ENCODE measurements at regions not wholly inside any gene's neighbourhood (a gene's known extent, or its start where the extent isn't known, plus 50 kb on each side); places are given as distances from the start of the nearest gene placed in this dataset.

DNA sequence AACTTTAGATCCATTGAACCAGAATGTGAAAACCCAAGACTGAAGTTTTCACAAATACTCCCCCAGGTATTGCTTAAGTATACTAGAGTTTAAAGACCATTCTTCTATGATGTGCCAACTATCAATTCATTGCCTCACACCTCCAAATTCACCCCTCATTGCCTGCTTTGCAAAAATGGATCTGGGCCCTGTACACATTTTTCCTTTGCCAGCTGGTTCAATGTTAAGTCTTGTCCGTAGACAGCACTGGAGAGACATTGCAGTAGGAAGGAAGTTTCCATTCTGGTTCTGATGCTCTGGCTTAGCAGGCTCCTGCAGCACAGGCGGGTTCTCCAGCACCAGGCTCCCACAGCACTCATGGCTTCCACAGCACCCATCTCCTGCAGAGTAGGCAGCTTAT lies 130.0 kb downstream of the PROX1 start:
- H3K4me1 ChIP-seq (ENCODE audit: control insufficient read depth in 3 of 3, insufficient read depth in 3 of 3, low read length in 3 of 3), result no peaks in the 10 kb centered on the region
- no peak overlapping the region for H3K27ac ChIP-seq (ENCODE audit: low read depth, low read length)
- no peaks in the 10 kb centered on the region for H3K36me3 ChIP-seq (ENCODE audit: control insufficient read depth in 3 of 3, insufficient read depth in 3 of 3, low read length in 3 of 3)
- no peak overlapping the region for H3K4me3 ChIP-seq (ENCODE audit: low read length in 3 of 3)
- H3K27me3 ChIP-seq (ENCODE audit: control insufficient read depth in 3 of 3, insufficient read depth in 3 of 3, low read length in 3 of 3), result no peaks in the 10 kb centered on the region
- H3K9me3 ChIP-seq (ENCODE audit: control insufficient read depth in 3 of 3, low read length in 3 of 3), result peaks cover 4 to 9% (median 9%) of the 10 kb centered on the region in 3 donors
- H3K9ac ChIP-seq (ENCODE audit: low read depth in 1 of 3, low read length in 3 of 3), result no peak overlapping the region

GRCh38 chr1:214120191-214120590 lies 132.4 kb downstream of the PROX1 start:
- no peaks in the 10 kb centered on the region for H3K36me3 ChIP-seq (ENCODE audit: control insufficient read depth in 3 of 3, insufficient read depth in 3 of 3, low read length in 3 of 3)
- no peaks in the 10 kb centered on the region for H3K4me1 ChIP-seq (ENCODE audit: control insufficient read depth in 3 of 3, insufficient read depth in 3 of 3, low read length in 3 of 3)
- peaks cover 4 to 9% (median 9%) of the 10 kb centered on the region in 3 donors for H3K9me3 ChIP-seq (ENCODE audit: control insufficient read depth in 3 of 3, low read length in 3 of 3)
- H3K27ac ChIP-seq (ENCODE audit: low read depth, low read length), result no peak overlapping the region
- H3K4me3 ChIP-seq (ENCODE audit: low read length in 3 of 3), result no peak overlapping the region
- H3K9ac ChIP-seq (ENCODE audit: low read depth in 1 of 3, low read length in 3 of 3), result no peak overlapping the region
- no peaks in the 10 kb centered on the region for H3K27me3 ChIP-seq (ENCODE audit: control insufficient read depth in 3 of 3, insufficient read depth in 3 of 3, low read length in 3 of 3)

DNA sequence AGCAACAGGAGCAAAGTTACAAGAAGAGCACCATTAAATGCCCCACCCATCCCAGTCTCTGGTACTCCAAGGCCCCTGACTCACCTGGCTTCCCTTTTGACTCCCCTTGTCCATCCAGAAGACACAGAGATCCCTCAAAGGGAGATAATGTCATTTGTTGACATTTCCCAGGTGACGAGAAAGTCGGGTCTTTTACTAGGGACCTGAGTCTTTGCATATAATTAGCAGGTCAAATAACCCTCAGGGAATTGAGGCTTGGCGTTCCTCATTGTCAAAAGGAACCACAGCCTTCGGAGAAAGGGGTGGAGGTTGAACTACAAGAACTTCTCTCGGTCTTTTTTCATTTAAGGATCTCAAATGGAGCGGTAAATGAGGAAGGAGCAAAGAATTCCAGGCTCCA lies 133.2 kb downstream of the PROX1 start:
- Histone ChIP-seq H3K9me3 (ENCODE audit: control insufficient read depth in 3 of 3, low read length in 3 of 3) (peaks cover 4 to 9% (median 9%) of the 10 kb centered on the region in 3 donors), H3K4me1 (ENCODE audit: control insufficient read depth in 3 of 3, insufficient read depth in 3 of 3, low read length in 3 of 3) (no peaks in the 10 kb centered on the region), H3K27me3 (ENCODE audit: control insufficient read depth in 3 of 3, insufficient read depth in 3 of 3, low read length in 3 of 3) (no peaks in the 10 kb centered on the region), H3K9ac (ENCODE audit: low read depth in 1 of 3, low read length in 3 of 3) (no peak overlapping the region), H3K4me3 (ENCODE audit: low read length in 3 of 3) (no peak overlapping the region), H3K27ac (ENCODE audit: low read depth, low read length) (no peak overlapping the region), H3K36me3 (ENCODE audit: control insufficient read depth in 3 of 3, insufficient read depth in 3 of 3, low read length in 3 of 3) (no peaks in the 10 kb centered on the region)

DNA sequence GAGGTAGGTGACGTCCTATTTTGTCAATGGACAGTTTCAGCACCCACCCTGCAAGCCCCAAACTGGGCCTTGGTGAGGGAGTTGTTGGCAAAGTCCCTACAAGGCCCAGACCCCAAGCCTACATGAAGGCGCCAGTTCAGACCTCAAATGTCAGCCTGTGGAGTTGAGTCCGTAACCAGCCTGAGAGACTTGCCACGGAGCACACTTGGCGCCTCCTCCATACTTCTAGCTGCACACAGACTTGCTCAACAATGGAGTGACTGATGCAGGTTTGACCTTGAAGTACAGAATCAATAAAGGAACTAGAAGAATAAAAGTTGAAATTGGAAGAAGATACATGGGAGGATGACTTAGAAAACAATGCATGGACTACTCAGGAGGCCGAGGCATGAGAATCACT lies 134.3 kb downstream of the PROX1 start:
- Histone ChIP-seq H3K9me3 (ENCODE audit: control insufficient read depth in 3 of 3, low read length in 3 of 3) (peaks cover 4 to 9% (median 8%) of the 10 kb centered on the region in 3 donors), H3K36me3 (ENCODE audit: control insufficient read depth in 3 of 3, insufficient read depth in 3 of 3, low read length in 3 of 3) (no peaks in the 10 kb centered on the region), H3K27me3 (ENCODE audit: control insufficient read depth in 3 of 3, insufficient read depth in 3 of 3, low read length in 3 of 3) (no peaks in the 10 kb centered on the region)

DNA sequence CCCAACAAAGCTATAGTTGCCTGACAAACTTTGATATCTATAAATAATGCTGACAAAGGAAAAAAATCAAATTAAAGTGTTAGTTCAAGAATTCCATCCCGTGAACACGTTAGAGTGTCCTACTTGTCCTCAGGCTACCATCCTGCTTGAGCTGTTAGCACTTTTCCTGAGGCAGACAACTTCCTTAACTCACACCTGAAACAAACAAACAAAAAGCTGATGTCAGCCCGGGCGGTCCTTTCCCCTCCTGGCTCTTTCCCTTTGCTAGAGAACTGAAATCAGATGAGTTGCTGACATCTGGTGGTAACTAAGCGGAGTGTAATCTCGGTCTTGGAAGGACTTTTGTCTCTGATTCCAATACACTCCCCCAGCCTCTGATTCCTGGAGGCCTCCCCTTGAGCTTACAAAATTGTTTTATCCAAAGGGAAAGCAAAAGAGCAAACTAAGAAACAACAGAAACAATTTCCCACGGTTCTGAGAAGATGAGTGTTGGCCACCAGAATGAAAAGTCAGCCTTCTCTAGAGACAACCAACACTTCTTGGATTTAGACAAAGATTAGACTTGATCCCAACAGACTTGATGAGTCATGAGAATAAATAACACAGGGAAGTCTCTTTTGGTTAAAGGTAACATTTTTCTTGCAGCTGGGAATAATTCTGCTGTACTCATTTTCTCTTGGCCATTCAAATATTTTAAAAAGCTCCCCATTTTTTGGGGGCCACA lies 135.4 kb downstream of the PROX1 start:
- Histone ChIP-seq H3K27me3 (ENCODE audit: control insufficient read depth in 3 of 3, insufficient read depth in 3 of 3, low read length in 3 of 3) (no peaks in the 10 kb centered on the region), H3K4me3 (ENCODE audit: low read length in 3 of 3) (no peak overlapping the region), H3K9me3 (ENCODE audit: control insufficient read depth in 3 of 3, low read length in 3 of 3) (peaks cover 0 to 3% (median under 1%) of the 10 kb centered on the region in 3 donors), H3K9ac (ENCODE audit: low read depth in 1 of 3, low read length in 3 of 3) (no peak overlapping the region), H3K4me1 (ENCODE audit: control insufficient read depth in 3 of 3, insufficient read depth in 3 of 3, low read length in 3 of 3) (no peaks in the 10 kb centered on the region), H3K27ac (ENCODE audit: low read depth, low read length) (no peak overlapping the region), H3K36me3 (ENCODE audit: control insufficient read depth in 3 of 3, insufficient read depth in 3 of 3, low read length in 3 of 3) (no peaks in the 10 kb centered on the region)

More for the DNA sequence above, 134.3 kb downstream of the PROX1 start:
- no peak overlapping the region for H3K9ac ChIP-seq (ENCODE audit: low read depth in 1 of 3, low read length in 3 of 3)
- H3K4me3 ChIP-seq (ENCODE audit: low read length in 3 of 3), result no peak overlapping the region
- no peaks in the 10 kb centered on the region for H3K4me1 ChIP-seq (ENCODE audit: control insufficient read depth in 3 of 3, insufficient read depth in 3 of 3, low read length in 3 of 3)
- H3K27ac ChIP-seq (ENCODE audit: low read depth, low read length), result no peak overlapping the region

- Histone ChIP-seq H3K27ac (ENCODE audit: low read depth, low read length) (no peak overlapping the region), H3K27me3 (ENCODE audit: control insufficient read depth in 3 of 3, insufficient read depth in 3 of 3, low read length in 3 of 3) (no peaks in the 10 kb centered on the region)
Measured at GRCh38 chr1:214124281-214124805, 136.6 kb downstream of the PROX1 start.

GRCh38 chr1:214124915-214125314 lies 137.1 kb downstream of the PROX1 start:
- no peaks in the 10 kb centered on the region for H3K27me3 ChIP-seq (ENCODE audit: control insufficient read depth in 3 of 3, insufficient read depth in 3 of 3, low read length in 3 of 3)
- no peak overlapping the region for H3K4me3 ChIP-seq (ENCODE audit: low read length in 3 of 3)
- no peaks in the 10 kb centered on the region for H3K4me1 ChIP-seq (ENCODE audit: control insufficient read depth in 3 of 3, insufficient read depth in 3 of 3, low read length in 3 of 3)
- H3K27ac ChIP-seq (ENCODE audit: low read depth, low read length), result no peak overlapping the region
- H3K9me3 ChIP-seq (ENCODE audit: control insufficient read depth in 3 of 3, low read length in 3 of 3), result no peaks in the 10 kb centered on the region
- no peaks in the 10 kb centered on the region for H3K36me3 ChIP-seq (ENCODE audit: control insufficient read depth in 3 of 3, insufficient read depth in 3 of 3, low read length in 3 of 3)
- H3K9ac ChIP-seq (ENCODE audit: low read depth in 1 of 3, low read length in 3 of 3), result no peak overlapping the region

More at GRCh38 chr1:214124281-214124805, 136.6 kb downstream of the PROX1 start:
- H3K9me3 ChIP-seq (ENCODE audit: control insufficient read depth in 3 of 3, low read length in 3 of 3), result no peaks in the 10 kb centered on the region
- no peak overlapping the region for H3K9ac ChIP-seq (ENCODE audit: low read depth in 1 of 3, low read length in 3 of 3)
- H3K4me1 ChIP-seq (ENCODE audit: control insufficient read depth in 3 of 3, insufficient read depth in 3 of 3, low read length in 3 of 3), result no peaks in the 10 kb centered on the region
- H3K36me3 ChIP-seq (ENCODE audit: control insufficient read depth in 3 of 3, insufficient read depth in 3 of 3, low read length in 3 of 3), result no peaks in the 10 kb centered on the region
- no peak overlapping the region for H3K4me3 ChIP-seq (ENCODE audit: low read length in 3 of 3)

GRCh38 chr1:214125819-214126218 lies 138.0 kb downstream of the PROX1 start:
- Histone ChIP-seq H3K27me3 (ENCODE audit: control insufficient read depth in 3 of 3, insufficient read depth in 3 of 3, low read length in 3 of 3) (no peaks in the 10 kb centered on the region), H3K4me3 (ENCODE audit: low read length in 3 of 3) (no peak overlapping the region), H3K27ac (ENCODE audit: low read depth, low read length) (no peak overlapping the region)

GRCh38 chr1:214126697-214127146 lies 138.9 kb downstream of the PROX1 start:
- Histone ChIP-seq H3K27me3 (ENCODE audit: control insufficient read depth in 3 of 3, insufficient read depth in 3 of 3, low read length in 3 of 3) (no peaks in the 10 kb centered on the region), H3K9ac (ENCODE audit: low read depth in 1 of 3, low read length in 3 of 3) (no peak overlapping the region), H3K4me1 (ENCODE audit: control insufficient read depth in 3 of 3, insufficient read depth in 3 of 3, low read length in 3 of 3) (no peaks in the 10 kb centered on the region), H3K36me3 (ENCODE audit: control insufficient read depth in 3 of 3, insufficient read depth in 3 of 3, low read length in 3 of 3) (no peaks in the 10 kb centered on the region), H3K27ac (ENCODE audit: low read depth, low read length) (no peak overlapping the region), H3K9me3 (ENCODE audit: control insufficient read depth in 3 of 3, low read length in 3 of 3) (no peaks in the 10 kb centered on the region), H3K4me3 (ENCODE audit: low read length in 3 of 3) (no peak overlapping the region)

More at GRCh38 chr1:214125819-214126218, 138.0 kb downstream of the PROX1 start:
- Histone ChIP-seq H3K36me3 (ENCODE audit: control insufficient read depth in 3 of 3, insufficient read depth in 3 of 3, low read length in 3 of 3) (no peaks in the 10 kb centered on the region), H3K4me1 (ENCODE audit: control insufficient read depth in 3 of 3, insufficient read depth in 3 of 3, low read length in 3 of 3) (no peaks in the 10 kb centered on the region), H3K9me3 (ENCODE audit: control insufficient read depth in 3 of 3, low read length in 3 of 3) (no peaks in the 10 kb centered on the region), H3K9ac (ENCODE audit: low read depth in 1 of 3, low read length in 3 of 3) (no peak overlapping the region)

- no peak overlapping the region for H3K27ac ChIP-seq (ENCODE audit: low read depth, low read length)
Measured at GRCh38 chr1:214127705-214128104, 139.9 kb downstream of the PROX1 start.

More at GRCh38 chr1:214127705-214128104, 139.9 kb downstream of the PROX1 start:
- Histone ChIP-seq H3K9ac (ENCODE audit: low read depth in 1 of 3, low read length in 3 of 3) (no peak overlapping the region), H3K9me3 (ENCODE audit: control insufficient read depth in 3 of 3, low read length in 3 of 3) (no peaks in the 10 kb centered on the region), H3K4me3 (ENCODE audit: low read length in 3 of 3) (no peak overlapping the region), H3K4me1 (ENCODE audit: control insufficient read depth in 3 of 3, insufficient read depth in 3 of 3, low read length in 3 of 3) (no peaks in the 10 kb centered on the region), H3K36me3 (ENCODE audit: control insufficient read depth in 3 of 3, insufficient read depth in 3 of 3, low read length in 3 of 3) (no peaks in the 10 kb centered on the region), H3K27me3 (ENCODE audit: control insufficient read depth in 3 of 3, insufficient read depth in 3 of 3, low read length in 3 of 3) (no peaks in the 10 kb centered on the region)
